ENCODE measurements at regions not wholly inside any gene's neighbourhood (a gene's known extent, or its start where the extent isn't known, plus 50 kb on each side); places are given as distances from the start of the nearest gene placed in this dataset.

- TF ChIP-seq CTCF (IDR thresholded peaks at IDR 0.05): no peak
Observed at GRCh38 chr3:116767726-116768125, 58.1 kb downstream of the TUSC7 start.

GRCh38 chr3:116770815-116771450 is 61.4 kb downstream of the TUSC7 start:
- TF ChIP-seq CTCF (IDR thresholded peaks at IDR 0.05): peak; percentile 99

- TF ChIP-seq CTCF (IDR thresholded peaks at IDR 0.05): no peak
Observed at GRCh38 chr3:116776880-116777785, 67.6 kb downstream of the TUSC7 start.

GRCh38 chr3:116785226-116785625 is 75.6 kb downstream of the TUSC7 start:
- TF ChIP-seq CTCF (IDR thresholded peaks at IDR 0.05): no peak

- no peak for TF ChIP-seq CTCF (IDR thresholded peaks at IDR 0.05)
Observed at GRCh38 chr3:116802651-116803050, 93.1 kb downstream of the TUSC7 start.

- TF ChIP-seq CTCF (IDR thresholded peaks at IDR 0.05): no peak
Observed at GRCh38 chr3:116806351-116806750, 96.8 kb downstream of the TUSC7 start.

- no peak for TF ChIP-seq CTCF (IDR thresholded peaks at IDR 0.05)
Observed at GRCh38 chr3:116808725-116809124, 99.1 kb downstream of the TUSC7 start.

Data from LNCAP (cell line).